ENCODE measurements at regions not wholly inside any gene's neighbourhood (a gene's known extent, or its start where the extent isn't known, plus 50 kb on each side); places are given as distances from the start of the nearest gene placed in this dataset.

DNA sequence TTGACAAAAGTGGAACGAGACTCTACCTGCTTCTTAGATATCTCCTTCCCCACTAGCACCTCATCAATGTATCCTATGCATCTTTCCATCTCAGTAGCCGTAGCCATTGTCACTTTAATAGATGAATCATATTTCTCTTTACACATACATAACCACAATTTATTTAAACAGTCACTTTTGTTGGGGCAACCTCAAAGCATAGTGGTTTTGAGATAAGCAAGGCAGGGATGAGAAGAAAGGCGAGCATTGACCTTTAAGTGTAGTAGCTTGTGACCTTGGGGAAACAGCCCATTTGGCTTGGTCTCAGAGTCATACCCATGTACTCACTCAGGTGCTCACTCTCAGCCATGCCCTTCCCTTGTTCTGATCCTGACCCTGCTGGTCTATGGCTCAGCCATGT is 260.1 kb downstream of the C1orf94 start:
- TF ChIP-seq, protein P1, sequence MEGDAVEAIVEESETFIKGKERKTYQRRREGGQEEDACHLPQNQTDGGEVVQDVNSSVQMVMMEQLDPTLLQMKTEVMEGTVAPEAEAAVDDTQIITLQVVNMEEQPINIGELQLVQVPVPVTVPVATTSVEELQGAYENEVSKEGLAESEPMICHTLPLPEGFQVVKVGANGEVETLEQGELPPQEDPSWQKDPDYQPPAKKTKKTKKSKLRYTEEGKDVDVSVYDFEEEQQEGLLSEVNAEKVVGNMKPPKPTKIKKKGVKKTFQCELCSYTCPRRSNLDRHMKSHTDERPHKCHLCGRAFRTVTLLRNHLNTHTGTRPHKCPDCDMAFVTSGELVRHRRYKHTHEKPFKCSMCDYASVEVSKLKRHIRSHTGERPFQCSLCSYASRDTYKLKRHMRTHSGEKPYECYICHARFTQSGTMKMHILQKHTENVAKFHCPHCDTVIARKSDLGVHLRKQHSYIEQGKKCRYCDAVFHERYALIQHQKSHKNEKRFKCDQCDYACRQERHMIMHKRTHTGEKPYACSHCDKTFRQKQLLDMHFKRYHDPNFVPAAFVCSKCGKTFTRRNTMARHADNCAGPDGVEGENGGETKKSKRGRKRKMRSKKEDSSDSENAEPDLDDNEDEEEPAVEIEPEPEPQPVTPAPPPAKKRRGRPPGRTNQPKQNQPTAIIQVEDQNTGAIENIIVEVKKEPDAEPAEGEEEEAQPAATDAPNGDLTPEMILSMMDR (conservative IDR thresholded peaks at IDR 0.05), result no peak
- H3K27ac ChIP-seq, result no peak overlapping the region

DNA sequence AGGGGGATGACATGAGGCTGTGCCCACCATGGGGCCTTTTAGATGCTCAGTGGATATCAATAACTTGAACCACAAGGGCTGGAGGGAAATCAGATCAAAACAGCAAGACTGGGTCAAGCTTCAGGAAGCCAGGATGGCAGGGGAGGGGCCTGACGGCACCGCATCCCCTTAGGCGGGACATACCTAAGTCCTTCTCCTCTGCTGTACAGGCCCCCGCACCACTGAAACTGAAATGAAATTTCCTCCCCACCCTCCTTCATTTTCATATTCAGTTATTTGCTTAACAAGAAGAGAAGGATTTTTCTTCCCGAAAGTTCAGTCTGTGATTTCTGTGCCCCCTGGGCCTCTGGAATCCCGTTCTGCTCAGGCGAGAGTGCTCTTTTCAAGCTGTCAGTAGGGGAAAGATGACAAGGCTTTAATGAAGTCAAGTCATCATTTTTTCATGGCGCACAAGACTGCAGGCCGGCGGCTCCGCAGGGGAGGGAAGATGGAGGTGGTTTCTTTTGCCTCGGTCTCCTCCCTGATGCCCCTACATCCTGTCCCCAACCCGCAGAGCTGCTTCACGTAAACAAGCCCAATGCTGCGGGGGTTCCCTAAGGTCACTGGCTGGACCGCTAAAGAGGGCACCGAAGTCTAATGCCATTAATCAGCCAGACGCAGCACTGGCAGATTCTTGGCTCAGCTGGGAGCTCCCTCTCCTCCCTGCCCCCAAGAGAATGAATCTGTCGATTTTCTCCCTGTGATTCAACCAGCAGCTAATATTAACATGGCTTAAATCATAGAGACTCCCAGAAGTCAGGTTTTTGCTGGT is 264.8 kb downstream of the C1orf94 start:
- TF ChIP-seq ZFX (IDR thresholded peaks at IDR 0.05), result no peak
- TF ChIP-seq, protein P1 (conservative IDR thresholded peaks at IDR 0.05), result no peak
- H3K27ac ChIP-seq, result no peak overlapping the region

DNA sequence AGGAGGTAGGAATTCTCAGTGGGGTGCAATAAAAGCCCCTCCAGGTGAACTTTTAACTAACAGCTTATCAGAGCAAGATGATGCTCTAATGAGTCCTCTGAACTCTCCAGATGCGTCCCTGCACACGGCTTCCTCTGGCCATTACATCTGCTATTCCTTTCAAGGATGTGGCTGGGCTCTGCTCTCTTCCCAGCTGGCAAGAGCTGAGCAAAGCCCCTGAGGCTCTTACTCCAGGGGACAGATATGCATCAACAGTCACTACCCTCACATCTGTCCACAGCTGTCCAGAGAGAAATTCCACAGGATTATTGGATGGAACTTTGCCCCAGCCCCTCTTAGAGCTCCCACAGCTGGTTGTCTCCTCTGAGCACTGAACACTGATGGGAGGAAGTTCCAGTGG is 267.8 kb downstream of the C1orf94 start:
- TF ChIP-seq, protein P1 (conservative IDR thresholded peaks at IDR 0.05), result no peak
- no peak for TF ChIP-seq ZFX (IDR thresholded peaks at IDR 0.05)
- H3K27ac ChIP-seq, result no peak overlapping the region

DNA sequence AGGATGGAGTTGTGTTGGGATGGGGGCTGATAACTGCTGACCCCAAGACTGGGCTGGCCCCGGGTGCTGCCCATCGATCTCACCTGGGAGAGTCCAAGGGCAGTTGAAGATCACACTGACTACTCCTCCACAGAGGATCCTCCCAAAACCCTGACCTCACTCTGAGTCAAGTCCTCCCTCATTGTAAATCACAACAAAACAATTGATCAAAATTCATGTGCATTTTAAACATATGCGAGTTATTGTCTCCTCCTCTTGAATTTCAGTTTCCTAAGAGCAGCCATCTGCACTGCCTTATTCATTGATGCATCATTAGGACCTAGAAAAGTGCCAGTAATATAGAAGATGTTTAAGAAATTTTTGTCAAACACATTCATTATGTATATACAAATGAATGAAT is 273.6 kb downstream of the C1orf94 start:
- TF ChIP-seq ZFX (IDR thresholded peaks at IDR 0.05), result no peak
- TF ChIP-seq, protein P1 (conservative IDR thresholded peaks at IDR 0.05), result no peak
- H3K27ac ChIP-seq, result no peak overlapping the region

DNA sequence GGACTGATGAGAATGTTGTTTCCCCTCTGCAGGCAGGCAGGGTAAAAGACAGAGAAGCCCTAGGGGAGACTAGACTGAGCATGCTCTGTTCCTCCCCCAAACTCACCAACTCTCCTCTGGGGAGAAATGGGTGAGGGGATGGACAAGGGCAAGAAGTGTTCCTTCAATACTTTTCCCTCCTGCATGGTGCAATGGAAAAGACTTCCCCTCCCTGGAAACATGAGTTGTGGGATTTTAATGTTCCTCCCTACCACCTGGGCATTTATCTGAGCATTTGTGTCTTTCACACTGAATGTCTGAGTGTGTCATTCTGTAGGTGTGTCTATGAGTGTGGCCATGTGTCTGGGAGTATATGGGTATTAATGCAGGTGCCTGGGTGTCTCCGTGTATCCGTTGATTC is 275.7 kb downstream of the C1orf94 start:
- TF ChIP-seq ZFX (IDR thresholded peaks at IDR 0.05), result no peak
- TF ChIP-seq, protein P1 (conservative IDR thresholded peaks at IDR 0.05), result no peak
- H3K27ac ChIP-seq, result no peak overlapping the region

DNA sequence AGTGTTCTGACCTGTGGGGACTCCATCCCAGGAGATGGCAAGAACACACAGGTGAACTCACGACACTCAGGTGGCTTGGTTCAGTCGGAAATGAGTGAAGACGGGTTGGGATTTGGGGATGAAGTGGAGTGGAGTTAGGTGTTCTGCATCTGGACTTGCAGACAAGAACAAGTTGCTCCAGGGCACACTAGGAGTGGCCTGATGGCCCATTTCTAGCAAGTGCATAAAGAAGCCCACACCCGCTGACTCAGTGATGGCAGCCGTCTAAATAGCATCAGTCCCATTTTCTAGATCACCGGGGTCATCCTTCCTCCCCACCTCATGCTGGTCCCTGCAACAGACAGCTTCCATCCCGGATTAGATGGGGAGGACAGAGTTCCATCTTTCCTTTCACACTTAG is 278.4 kb downstream of the C1orf94 start:
- no peak for TF ChIP-seq ZFX (IDR thresholded peaks at IDR 0.05)
- TF ChIP-seq, protein P1 (conservative IDR thresholded peaks at IDR 0.05), result no peak
- no peak overlapping the region for H3K27ac ChIP-seq

DNA sequence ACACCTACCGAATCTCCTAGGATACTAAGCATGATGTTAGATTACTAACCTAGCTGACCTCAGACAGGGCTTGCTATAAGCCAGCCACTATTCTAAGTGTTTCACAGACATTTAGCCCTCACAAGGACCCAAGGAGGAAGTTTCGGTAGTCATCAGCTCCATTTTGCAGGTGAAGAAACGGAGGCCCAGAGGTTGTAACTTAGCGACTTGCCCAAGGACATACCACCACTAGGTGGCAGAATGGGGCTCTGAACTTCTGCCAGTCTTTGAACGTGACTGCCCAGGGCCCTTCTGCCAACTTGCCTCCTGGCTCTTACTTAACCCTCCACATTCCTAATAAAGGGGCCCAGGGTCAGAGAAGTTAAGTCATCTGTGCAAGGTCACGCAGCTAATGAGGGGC is 283.5 kb downstream of the C1orf94 start:
- H3K27ac ChIP-seq, result no peak overlapping the region
- TF ChIP-seq, protein P1 (conservative IDR thresholded peaks at IDR 0.05), result peak; percentile 87
- TF ChIP-seq ZFX (IDR thresholded peaks at IDR 0.05), result no peak
